ENCODE measurements at regions not wholly inside any gene's neighbourhood (a gene's known extent, or its start where the extent isn't known, plus 50 kb on each side); places are given as distances from the start of the nearest gene placed in this dataset.
"Not testable (repeated sequence)": the region's sequence is repeated elsewhere in the genome, so short reads cannot be mapped to it uniquely, and the experiment has no call there.

DNA sequence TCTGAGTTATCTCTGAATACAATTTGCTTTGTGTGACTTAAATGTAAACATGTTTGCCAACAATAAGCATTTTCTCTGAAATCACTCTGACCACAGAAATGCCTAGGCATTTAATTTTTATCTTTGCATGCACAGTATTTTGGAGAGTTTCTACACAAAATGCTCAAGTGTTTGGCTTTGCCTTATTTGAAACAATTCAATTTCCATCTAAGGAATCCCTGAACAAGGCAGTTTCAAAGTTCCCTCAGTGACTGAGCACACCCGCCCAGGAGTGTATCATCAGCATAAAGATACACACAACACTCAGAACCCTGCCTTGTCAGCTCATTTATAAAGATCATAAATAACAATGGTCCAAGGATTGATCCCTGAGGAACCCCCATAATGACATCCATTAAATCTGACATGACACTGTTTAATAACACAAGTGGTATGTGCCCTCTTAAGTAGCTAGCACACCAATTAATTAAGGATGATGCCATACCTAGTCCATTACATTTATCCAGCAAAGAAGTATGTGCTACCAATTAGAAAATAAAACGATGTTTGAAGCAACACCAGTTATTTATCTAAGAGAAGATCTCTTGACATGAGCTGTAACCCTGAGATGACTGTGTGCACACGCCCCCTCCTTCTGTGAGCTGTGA lies 585.8 kb downstream of the ADGRL2 start:
- no peak for DNase-seq

DNA sequence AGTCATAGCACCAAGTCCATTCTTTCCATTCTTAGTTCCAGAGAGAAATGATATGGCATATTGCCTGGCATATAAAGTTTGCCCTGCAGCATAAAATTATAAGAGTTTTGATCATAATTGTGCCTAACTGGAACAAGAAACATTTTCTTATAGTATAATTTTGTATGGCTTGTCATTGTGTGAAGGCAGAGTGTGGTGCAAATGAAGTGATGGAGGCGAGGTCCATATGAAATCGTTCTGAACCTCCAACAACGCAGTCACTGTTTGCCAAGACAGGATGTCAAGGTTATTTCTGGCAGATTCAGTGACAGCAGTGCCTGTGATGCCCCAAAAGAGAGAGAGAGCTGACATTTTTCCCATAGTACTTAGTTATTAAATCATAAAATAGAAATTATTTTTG lies 584.0 kb downstream of the ADGRL2 start:
- DNase-seq: no peak

- no peak for DNase-seq
Observed at GRCh38 chr1:82377201-82377884, 576.6 kb downstream of the ADGRL2 start.

DNA sequence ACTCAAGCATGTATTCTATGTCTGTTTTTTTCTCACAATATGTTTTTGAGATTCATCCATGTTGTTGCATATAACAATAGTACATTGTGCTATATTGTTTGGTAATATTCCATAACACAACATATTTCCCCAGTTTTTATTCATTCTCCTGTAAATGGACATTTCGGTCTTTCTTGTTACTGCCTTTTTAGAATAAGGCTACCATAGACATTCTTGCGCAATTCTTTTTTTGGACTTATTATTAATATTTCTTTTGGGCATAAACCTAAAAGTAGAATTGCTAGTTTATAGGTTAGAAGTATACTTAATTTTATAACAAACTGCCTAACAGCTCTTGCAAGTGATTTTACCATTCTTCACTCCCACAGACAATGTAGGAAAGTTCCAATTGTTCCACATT lies 573.0 kb downstream of the ADGRL2 start:
- DNase-seq: no peak

GRCh38 chr1:82371844-82372498 lies 571.2 kb downstream of the ADGRL2 start:
- DNase-seq: no peak

GRCh38 chr1:82367456-82367855 lies 566.7 kb downstream of the ADGRL2 start:
- no peak for DNase-seq

GRCh38 chr1:82366689-82367088 lies 566.0 kb downstream of the ADGRL2 start:
- no peak for DNase-seq

DNA sequence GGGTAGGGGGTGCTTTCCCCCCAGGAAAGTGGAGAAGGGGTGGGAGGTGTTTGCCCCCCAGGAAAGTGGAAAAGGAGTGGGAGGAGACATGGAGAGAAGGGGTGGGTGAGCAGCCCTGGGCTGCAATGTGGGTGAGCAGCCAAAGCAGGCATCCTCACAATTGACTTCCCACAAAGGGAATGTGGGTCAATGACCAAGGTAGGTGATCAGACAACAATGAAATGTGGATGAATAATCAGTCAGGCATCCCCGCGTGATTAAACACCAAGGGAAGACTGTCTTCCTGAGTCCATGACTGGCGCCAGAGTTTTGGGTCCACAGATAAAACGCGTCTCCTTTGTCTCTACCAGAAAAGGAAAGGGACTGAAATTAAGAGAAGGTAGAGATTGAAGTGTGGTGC lies 558.8 kb downstream of the ADGRL2 start:
- DNase-seq: not testable (repeated sequence)

DNA sequence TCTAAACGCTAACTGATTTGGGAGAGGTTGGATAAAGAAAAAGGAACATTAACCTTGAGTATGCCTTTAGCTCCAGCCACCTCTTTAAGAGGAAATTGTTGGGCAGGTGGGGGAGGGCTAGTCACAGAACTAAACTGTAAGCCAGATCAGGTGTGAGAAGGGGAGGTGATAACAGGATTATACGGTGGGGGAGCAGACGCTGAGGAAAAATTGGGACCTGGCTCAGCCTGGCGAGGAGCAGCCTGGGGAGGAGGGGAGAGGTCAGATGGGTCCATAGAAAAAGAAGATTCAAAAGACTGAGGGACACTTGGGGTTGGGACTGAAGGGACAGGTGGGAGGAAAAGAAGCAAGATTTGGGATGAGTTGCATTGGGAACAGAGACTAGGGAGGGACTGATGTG lies 558.0 kb downstream of the ADGRL2 start:
- DNase-seq: not testable (repeated sequence)

GRCh38 chr1:82354546-82354945 lies 553.8 kb downstream of the ADGRL2 start:
- not testable (repeated sequence) for DNase-seq

DNA sequence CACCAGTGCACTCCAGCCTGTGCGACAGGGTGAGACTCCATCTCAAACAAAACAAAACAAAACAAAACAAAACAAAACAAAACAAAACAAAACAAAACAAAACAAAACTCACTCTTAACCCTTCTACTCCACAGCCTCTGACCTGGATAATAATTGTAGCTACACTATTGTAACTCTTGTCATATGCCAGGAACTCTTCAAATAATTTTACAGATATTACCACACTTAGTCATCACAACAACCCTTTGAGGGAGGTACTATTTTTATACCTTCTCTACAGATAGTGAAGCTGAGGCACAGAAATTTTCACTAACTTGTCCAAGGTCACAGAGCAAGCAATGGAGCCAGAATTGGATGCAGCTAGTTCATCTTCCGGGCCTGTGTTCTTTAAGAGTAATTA lies 547.8 kb downstream of the ADGRL2 start:
- no peak for DNase-seq

DNA sequence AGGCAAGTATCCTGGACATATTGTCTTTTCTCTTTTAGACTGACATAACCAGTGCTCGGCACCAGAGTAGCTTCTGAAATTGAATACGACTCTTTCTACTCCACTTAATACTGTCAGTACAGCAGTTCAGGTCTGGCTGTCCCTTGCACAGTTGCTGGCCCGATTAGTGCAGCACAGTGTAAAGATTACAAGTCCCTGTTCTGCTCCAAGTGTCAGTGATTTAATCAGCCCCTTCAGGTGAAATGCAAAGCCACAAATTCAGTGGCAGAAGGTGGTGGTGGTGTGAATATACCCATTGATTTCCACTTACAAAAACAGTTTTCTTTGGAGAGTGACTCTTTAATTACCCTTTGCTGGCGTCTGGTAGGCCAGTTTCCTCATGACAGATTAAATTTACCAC lies 545.4 kb downstream of the ADGRL2 start:
- DNase-seq: no peak

DNA sequence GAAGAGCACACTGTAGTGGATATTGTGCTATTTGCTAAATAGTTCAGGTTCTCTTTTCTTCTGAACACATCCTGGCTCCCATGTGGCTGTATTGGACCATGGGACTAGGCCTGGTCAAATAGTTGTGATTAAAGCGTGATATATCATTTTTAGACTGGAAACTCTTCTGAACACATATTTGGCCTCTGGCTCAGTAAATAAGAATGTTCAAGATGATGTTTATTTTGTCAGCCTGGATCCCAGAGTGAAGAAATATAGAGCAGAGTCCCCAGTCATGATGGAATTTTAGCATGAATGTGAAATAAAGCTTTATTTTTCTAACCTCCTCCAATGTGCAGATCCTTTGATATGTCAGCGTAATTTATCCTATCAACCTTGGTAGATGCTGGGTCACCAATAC lies 542.6 kb downstream of the ADGRL2 start:
- DNase-seq: no peak

DNA sequence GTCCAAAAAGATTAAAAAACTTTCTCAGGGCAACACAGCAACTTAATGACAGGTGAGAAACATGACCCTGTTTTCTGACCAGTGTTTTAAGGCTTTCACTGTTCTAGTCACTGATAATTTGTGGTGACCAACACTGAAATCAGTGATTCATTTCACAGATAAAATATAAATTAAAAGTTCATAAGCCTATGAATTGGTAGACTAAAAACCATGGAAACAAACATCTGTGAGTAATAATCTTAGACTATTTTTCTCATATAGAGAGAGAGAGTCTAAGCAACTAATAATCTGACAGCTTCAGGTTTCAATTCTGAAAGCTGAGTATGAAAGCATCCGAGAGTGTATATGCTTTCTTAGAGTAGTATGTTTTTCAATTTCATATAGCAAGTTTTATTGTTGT lies 536.9 kb downstream of the ADGRL2 start:
- no peak for DNase-seq

GRCh38 chr1:82330330-82330729 lies 529.6 kb downstream of the ADGRL2 start:
- no peak for DNase-seq

- no peak for DNase-seq
Observed at GRCh38 chr1:82329226-82329625, 528.5 kb downstream of the ADGRL2 start.

- DNase-seq: no peak
Observed at GRCh38 chr1:82323144-82323841, 522.6 kb downstream of the ADGRL2 start.

DNA sequence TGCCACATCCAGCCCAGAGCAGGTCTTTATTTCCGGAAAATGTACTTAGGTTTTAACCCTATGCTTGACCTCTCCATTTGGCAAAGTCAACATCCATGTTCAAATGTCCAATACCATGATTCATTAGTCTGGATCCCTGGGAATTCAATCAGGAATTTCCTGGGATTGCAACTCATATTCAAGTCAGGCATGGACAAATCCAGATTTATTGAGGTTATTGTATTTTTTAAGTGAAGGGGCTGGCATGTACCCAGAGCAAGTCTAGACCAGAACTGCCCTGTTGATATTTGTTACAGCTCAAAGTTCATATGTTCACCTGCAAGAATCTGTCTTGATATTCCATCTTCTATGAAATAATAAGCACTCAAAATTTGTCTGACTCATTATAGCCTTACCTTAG lies 521.1 kb downstream of the ADGRL2 start:
- no peak for DNase-seq

- no peak for DNase-seq
Observed at GRCh38 chr1:82319546-82319945, 518.8 kb downstream of the ADGRL2 start.

DNA sequence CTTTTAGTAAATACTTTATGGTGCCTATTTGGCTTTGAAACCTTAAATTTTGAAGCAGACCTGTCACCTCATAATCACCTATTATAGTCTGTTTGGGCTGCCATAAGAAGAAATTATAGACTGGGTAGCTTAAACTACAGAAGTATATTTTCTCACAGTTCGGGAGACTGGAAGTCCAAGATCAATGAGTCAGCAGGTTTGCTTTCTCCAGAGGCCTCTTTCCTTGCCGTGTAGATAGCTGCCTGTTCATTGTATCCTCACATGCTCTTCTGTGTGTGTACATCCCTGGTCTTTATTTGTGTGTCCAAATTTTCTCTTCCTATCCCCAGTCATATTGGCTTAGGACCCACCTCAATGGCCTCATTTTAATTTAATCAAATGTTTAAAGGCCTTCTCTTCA lies 518.2 kb downstream of the ADGRL2 start:
- no peak for DNase-seq

DNA sequence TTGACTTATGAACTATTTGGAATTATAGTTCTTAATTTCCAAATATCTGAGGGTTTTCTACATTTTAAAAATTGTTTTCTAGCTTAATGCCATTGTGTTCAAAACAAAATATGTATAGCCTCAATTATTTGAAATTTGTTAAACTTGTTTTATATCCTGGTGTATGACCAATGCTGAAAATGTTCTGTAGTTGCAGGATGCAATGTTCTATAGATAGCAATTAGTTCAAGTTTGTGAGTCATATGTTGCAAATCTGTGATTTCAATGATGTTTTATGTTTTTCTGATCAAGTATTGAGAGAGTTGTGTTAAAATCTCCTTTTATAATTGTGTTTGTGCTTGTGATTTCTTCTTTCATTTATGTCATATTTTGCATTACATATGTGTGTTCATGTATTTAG lies 517.5 kb downstream of the ADGRL2 start:
- DNase-seq: no peak

GRCh38 chr1:82317671-82318070 lies 516.9 kb downstream of the ADGRL2 start:
- DNase-seq: no peak

GRCh38 chr1:82299656-82300055 lies 498.9 kb downstream of the ADGRL2 start:
- DNase-seq: no peak

GRCh38 chr1:82299056-82299455 lies 498.3 kb downstream of the ADGRL2 start:
- DNase-seq: no peak
